GM18909 (cell line): ENCODE measurements at regions not wholly inside any gene's neighbourhood (a gene's known extent, or its start where the extent isn't known, plus 50 kb on each side); places are given as distances from the start of the nearest gene placed in this dataset.
"Not testable (repeated sequence)": the region's sequence is repeated elsewhere in the genome, so short reads cannot be mapped to it uniquely, and the experiment has no call there.

Experiments used
- ATAC-seq: cut with Tn5 transposase; IDR thresholded peaks from one replicate; pipeline ENCODE4 v1.9.1; 2021; ENCODE audit warnings: mild to moderate bottlenecking; ENCODE audit not compliant: unreplicated experiment, poor library complexity

DNA sequence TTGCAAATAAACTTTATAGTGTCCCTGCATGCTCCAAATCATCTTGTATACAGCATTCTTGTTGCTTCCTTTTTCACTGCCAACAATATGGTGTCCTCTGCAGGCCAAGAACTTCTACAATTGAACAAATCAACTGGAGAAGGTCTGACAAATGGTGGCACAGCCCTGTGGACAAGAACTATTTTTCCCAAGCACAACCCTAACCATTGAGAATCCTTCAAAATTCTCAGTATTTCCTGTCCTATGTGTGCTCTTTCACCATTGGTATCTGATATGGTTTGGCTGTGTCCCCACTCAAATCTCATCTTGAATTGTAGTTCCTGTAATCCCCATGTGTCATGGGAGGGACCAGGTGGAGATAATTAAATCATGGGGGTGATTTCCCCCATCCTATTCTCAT, 865.1 kb upstream of the ACVR2A start:
- no peak for ATAC-seq

DNA sequence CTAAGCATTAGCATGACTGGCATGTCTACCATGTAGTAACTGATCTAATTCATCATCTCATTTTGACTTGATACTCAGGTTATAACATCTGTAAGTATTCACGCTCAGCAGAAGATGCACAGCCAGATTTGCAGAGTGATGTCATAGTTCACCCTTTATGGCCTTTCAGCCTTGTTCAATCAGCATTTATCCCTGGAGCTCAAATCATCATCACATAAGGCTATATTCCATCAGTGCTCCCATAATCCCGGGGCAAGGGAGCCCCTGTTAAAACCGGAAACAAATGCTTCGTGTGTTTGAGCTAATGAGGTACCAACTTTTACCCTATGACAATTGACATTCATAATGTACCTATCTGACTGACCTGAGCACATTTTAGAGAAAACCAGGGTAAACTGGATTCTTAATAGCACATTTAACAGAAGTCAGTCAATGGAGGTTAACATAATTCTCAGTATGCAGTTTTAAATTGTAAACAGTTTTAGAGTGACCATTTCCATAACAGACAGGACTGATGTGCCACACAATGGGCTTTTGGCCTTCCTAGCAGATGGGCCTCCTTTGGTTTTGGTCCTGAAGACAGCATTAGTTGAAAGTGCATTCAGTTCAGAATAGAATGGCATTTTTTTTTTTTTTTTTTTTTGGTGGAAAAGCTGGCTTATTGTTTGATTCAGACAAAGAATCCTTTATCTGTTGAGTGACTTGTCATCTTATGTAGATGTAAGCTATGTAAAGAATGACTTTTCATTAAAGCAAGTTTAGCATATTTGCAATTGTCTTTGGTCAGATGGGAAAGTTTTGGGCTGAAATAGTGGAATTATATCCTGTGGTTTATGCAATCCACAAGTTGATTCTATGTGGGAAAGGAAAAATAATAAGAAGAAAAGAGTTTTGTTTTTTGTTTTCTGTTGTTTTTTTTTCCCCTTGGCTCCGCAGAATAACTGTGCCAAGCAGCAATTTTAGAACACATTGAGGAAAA, 866.0 kb upstream of the ACVR2A start:
- no peak for ATAC-seq

DNA sequence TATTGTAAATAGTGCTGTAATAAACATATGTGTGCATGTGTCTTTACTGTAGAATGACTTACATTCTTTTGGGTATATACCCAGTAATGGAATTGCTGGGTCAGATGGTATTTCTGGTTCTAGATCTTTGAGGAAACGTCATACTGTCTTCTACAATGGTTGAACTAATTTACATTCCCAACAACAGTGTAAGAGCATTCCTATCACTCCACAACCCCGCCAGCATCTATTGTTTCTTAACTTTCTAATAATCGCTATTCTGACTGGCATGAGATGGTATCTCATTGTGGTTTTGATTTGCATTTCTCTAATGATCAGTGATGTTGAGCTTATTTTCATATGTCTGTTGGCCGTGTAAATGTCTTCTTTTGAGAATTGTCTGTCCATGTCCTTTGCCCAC, 873.8 kb upstream of the ACVR2A start:
- not testable (repeated sequence) for ATAC-seq

DNA sequence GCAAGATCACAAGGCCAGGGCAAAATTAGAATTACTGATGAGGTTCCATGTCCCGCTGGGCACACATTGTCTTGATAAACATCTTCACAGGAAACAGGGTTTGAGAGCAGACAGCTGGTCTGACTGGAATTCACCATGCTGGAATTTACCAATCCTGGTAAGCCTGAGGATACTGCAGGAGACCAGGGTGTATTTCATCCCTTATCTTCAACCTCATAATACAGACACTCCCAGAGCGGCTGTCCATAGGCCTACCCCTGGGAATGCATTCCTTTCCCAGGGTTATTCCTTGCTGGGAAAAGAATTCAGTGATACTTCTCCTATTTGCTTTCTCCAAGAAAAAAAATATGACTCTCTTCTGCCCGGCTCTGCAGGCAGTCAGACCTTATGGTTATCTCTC, 875.1 kb upstream of the ACVR2A start:
- ATAC-seq: not testable (repeated sequence)

DNA sequence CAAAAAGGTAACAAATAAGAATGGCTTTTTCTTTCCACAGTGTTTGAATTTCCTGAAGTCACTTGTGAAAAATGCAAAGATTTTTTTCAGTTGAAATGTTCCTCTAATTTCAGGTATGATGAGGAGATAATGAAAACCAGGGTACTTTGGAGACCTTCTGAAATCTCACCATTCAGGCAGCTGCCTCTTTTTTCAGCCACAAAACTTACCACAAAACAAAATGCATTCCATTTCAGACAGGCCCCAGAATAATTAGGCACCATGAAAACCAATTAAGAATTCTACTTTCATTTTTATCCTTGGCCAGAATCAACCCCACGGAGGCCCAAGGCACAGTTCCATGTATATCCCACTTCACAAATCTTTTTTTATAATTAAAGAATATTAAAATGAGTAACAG, 880.3 kb upstream of the ACVR2A start:
- ATAC-seq: no peak

DNA sequence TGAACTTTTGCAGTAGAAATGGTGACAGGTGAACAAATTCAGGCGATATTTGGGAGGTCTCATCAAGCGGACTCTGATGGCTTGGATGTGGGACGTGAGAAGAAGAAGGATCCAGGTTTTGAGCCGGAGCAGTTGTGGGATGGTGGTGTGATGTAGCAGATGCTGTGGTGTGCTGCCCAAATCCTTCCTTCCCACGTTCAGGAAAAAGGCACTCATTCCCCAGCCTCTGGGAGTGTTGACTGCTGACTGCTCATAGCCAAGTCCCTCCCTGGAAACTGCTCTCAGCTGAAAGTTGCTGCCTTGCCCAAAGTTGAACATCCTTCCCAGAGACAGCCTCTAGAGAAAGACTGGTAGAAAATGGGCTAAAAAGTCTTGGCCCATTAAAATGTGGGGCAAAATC, 890.3 kb upstream of the ACVR2A start:
- ATAC-seq: no peak

DNA sequence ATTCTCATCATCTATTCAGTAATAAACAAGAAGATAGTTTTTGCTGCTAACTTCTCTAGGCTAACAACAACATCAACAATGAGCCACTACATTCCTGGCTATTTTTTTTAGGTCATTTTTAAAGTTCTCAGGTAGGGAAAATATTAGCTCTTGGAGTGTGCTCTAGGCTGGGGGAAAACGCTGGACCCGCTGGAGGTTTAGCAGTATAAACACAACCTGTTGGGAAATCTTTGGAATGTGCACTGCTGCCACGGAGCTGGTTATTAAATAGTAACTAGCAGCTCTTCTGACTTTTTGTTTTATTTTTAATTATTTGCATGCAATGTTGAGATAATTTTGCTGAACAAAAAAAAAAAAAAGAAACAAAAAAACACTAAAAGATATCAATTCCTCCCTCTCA, 892.1 kb upstream of the ACVR2A start:
- ATAC-seq: no peak

DNA sequence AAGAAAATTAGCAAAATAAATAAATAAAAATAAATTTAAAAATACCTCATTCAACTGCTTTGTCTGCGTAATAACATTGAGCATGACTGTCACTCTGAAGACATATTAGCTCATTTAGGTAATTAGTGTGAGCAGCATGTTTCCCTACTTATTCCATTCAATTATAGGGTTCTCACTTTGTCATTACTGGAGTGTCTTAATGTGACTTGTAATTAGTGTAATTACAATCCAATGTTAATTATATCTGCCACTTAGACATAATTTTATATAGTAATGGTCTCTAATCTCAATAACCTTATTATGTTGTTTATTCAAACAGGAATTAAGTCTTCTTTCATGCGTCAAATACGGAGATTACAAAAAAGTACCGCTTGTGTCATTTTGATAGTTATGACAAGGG, 893.9 kb upstream of the ACVR2A start:
- ATAC-seq: no peak

DNA sequence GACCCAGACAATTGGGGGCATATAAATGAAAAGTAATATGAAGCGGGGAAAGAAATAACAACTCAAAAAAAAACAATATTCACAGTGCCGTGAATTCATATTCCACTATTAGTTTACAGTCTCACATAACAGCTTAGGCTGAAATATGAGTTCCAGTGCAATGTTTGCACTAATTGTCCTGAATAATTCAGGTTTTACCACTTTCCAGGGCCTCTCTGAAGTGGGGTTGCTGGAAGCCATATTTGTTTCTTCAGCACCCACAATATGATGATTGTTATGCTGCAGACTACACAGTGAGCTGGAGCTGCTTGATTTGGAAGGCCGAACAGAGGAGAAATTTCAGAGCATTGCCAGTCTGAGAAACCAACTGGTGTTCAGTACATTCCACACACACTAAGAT, 894.5 kb upstream of the ACVR2A start:
- no peak for ATAC-seq

DNA sequence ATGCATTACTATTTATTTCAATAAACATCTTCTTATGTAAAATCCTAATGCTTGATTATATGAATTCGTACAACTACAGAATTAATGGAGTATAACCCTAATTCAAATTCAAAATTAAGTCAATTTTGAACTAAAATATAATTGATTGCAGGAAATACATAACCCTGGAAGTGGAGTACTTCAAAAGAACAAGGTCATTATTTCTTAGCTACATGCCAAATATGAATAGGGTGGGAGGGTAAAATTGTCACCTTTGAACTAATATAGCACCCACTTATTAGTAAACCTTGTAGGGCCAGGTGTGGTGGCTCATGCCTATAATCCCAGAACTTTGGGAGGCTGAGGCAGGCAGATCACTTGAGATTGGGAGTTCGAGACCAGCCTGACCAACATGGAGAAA, 895.4 kb upstream of the ACVR2A start:
- ATAC-seq: no peak

DNA sequence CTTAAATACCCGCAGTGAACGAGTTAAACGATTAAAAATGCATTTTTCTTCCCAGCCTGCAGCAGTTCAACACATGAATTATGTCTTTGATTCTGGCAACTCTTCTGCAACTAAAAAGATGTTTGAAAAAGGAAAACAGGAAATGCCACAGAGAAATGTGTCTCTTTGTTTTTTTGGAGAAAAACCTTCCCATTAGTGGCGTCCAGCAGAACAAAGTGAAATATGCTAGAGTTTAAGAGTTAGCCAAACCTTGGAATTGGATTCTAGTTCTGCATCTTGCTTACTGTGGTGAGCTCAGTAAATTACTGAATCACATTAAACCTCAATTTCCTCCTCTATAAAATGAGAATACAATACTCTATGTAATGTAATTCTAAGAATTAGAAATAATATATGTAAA, 900.2 kb upstream of the ACVR2A start:
- ATAC-seq: no peak

DNA sequence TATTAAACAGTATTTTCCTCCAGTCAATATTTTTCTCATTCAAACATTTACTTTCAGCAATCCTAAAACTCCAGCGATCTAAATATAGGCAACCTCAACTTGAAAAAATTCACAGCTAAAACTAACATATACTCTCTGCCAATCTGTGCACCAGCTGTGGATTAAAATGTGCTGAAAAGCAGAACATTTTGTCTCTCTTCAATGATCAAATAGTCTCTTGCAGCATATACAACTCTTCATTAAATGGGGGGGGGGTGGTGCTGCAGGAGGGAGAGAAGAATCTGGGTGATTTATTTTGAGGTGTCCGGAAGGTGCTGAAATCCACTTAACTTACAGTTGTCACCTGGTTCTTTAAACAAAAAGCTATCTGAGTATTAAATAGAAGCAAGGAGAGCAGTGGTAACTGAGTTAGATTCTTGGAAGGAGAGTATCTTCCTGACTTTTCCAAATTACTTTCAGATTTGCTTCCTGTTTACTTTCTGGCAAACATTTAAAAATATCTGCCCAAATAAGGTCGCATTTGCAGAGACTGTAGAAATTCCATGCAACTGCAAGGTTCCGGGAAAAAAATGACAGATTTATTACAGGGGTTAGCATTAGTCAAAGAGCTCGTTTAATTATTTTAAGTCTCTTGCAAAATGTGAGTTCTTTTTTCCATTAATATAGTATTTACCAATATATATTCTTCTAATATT, 904.7 kb upstream of the ACVR2A start:
- no peak for ATAC-seq

DNA sequence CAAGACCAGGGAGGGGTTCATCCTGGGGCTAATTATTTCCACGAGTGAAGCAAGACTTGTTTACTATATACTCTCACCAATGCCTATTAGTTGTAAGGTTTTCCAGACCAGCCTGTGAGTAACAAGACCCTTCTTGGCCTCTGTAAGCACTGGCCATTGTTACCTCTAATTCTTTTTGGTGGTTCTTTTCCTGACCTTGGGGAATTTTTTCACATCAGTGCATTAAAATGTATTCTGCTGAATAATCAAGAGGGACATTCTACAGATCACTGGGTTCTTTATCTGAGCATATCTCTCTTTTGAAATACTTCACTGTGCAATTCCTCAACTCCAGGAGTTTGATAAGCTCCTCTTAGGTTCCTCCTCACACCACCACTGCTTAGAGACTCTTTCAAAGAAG, 909.9 kb upstream of the ACVR2A start:
- ATAC-seq: no peak

DNA sequence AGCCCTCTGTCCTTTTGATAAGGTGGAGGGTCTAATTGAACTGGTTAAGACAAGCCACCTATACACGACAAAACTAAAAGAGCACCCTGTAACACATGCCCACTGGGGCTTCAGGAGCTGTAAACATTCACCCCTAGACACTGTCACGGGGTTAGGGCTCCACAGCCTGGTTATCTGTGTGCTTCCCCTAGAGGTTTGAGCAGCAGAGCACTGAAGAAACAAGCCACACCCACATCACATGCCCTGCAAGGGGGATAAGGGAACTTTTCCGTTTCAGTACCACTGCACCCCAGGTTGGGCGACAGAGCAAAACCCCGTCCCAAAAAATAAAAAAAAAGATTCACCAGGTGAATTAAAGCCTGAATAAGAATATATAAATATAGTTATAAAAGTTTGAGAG, 913.7 kb upstream of the ACVR2A start:
- no peak for ATAC-seq

DNA sequence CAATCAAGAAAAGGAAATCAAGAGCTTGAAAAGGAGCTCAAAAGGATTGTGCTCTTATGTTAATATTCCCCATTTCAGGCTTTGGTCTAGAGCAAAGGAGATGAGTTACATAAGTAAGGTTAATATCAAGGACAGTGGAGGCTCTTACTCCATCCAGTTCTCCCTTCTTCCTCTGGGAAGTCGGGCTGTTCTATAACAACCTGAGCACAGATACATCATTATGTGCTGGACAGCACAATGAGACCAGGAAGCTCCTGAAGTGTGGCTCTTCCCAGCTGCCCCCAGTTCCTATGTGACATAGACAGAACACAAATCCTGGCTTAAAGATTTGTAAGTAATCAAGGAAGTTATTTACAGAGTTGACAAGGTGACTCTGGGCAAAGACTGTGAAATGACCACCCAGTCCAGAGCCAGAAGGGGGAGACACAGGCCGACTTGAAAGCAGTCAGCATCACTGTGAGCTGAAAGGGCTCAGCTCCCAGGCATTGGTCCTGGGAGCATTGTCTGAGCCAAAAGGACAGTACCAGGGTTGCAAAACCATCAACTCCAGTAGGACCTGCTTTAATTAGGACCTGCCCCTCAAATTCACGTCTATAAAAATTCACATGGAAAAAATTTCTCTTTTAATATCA, 917.6 kb upstream of the ACVR2A start:
- ATAC-seq: no peak

DNA sequence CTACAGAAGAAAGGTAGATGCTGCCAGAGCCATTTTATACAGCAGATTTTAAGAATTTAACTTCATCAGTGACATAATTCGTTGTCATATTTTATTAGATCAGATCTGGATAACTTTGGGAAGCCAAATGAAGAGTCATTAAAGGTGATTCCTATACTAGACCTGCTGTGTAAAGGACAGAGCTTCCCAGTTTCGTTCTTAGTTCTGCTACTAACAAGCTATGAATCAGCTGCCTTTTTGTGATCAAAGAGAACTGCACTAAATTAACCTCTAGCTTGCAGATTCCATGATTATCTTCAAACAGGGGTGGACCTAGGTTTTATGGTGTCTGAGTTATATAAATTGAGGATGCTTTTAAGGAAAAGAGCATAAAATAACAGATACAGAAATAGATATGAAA, 926.5 kb upstream of the ACVR2A start:
- no peak for ATAC-seq

DNA sequence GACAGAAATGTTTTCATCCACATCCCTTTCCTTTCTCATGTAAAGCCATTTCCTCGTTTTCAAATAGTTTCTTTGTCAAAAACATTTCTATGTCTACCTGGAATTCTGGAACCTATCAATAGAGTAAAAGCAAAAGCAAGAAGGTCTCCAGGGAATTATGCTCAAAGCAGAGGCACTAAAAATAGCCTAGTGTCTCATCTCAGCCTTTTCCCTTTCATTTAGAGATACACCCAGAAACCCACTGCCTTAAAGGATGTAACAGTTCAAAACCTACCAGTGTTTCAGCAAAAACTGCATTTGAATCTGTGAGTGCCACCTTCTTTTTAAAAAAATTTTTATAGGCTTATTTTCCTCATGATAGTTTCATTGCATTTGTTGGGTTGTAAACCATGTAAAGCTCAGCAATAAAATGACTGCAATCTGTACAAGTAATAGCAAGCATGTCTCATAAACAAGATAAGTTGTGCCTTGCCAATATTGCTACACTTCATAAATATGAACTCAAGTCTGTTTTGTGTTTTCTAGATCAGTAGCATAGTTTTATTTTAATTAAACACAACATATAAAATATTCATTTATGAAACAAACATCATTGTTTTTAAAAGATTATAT, 927.3 kb upstream of the ACVR2A start:
- ATAC-seq: no peak

DNA sequence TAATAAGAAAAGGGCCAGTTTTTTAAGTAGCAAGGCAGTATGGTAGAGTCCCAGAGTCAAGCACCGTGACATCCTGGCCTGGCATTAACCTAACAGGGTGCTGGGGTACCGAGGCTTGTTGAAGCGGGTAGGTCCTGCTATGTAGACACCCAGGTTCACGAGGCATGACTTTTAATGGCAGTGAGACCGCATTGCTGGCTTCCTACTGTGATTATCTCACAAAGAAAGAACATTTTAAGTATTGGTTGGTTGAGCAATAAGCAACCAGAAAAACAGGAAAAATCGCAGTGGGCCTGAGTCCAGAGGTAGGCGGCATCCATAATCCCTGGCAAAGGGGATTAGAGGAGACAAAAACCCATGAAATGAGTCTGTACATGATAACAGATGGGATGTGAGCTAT, 927.9 kb upstream of the ACVR2A start:
- no peak for ATAC-seq

DNA sequence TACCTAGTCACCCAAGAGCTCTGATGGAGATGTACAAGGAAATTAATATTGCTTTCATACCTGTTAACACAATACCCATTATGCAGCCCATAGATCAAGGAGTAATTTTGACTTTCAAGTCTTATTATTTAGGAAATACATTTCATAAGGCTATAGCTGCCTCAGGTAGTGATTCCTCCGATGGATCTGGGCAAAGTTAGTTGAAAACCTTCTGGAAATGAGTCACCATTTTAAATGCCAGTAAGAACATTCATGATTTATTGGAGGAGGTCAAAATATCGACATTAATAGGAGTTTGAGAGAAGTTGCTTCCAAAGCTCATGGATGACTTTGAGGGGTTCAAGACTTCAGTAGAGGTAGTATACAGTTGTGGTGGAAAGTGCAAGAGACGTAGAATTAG, 931.4 kb upstream of the ACVR2A start:
- no peak for ATAC-seq

DNA sequence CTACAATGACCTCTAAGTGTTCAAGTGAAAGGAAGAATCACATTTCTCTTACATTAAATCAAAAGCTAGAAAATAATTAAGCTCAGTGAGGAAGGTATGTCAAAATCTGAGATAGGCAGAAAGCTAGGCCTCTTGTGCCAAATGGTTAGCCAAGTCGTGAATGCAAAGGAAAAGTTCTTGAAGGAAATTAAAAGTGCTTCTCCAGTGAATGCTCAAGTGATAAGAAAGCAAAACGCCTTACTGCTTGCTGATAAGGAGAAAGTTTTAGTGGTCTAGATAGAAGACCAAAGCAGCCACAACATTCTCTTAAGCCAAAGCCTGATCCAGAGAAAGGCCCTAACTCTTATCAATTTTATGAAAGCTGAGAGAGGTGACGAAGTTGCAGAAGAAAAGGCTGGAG, 932.3 kb upstream of the ACVR2A start:
- ATAC-seq: no peak

DNA sequence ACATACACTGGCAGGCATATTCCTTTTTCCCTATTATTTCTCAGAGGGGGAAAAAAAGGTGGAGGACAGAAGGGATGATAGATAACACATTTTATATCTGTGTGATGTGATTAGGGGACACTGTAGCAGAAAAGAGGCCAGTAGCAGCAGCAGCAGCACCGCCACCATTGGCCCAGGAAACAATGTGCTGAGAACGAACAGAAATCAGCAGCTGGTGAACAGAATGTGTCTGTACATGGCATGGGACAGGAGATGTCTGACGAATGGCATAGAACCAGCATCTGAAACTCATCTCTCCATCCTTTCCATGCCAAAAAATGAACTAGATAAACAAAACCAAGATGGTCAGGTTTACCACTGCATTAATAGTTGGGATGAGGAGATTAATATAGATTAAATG, 936.1 kb upstream of the ACVR2A start:
- no peak for ATAC-seq
